T-helper 1 cell (primary cell): ENCODE measurements at regions not wholly inside any gene's neighbourhood (a gene's known extent, or its start where the extent isn't known, plus 50 kb on each side); places are given as distances from the start of the nearest gene placed in this dataset.

Experiments used
- DNase-seq, 5 donors: peaks; one replicate each; pipeline ENCODE4 v3.0.0-alpha.2; 2012 to 2020

- no peak for DNase-seq
These were observed 191.6 kb upstream of the NCAM1 start for GRCh38 chr11:112769584-112769983.

DNA sequence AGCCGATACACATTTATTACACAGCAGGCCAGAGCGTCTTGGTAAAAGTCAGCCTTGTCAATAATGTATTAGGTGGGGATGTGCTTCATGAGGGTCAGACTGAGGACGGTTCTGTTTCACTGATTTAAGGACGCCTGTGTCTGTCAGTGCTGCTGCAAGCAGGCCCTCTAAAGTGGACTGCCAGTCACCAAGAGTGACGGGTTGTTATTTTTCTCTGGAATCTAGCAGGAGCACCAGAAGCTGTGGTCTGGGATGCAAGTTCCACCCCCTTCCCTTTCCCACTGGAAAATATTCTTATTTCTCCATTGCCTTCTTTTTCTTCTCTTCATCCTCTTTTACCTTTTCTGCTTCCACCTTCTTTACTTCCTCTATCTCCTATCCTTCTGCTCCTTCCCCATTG lies 191.2 kb upstream of the NCAM1 start:
- DNase-seq: no peak

DNA sequence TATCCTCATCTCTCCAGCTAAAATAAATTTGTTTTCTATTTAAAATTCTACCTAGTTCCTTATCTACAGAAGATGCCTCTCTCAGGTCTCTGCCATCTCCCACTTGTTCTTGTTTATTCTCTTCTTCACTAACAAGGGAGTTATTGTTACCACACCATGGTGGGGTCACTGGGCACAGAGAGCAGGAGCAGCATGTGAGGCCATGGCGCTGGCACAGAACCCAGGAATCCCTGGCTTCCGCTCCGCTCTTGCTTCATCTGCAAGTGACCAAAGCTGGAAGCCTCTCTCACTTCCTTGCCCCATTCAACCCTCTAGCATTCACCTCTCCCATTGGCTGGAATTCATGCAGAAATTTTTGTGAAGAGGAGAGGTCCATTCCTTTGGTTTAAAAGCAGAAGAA lies 190.7 kb upstream of the NCAM1 start:
- DNase-seq: no peak

- DNase-seq: no peak
These were observed 189.4 kb upstream of the NCAM1 start for GRCh38 chr11:112771851-112772250.

DNA sequence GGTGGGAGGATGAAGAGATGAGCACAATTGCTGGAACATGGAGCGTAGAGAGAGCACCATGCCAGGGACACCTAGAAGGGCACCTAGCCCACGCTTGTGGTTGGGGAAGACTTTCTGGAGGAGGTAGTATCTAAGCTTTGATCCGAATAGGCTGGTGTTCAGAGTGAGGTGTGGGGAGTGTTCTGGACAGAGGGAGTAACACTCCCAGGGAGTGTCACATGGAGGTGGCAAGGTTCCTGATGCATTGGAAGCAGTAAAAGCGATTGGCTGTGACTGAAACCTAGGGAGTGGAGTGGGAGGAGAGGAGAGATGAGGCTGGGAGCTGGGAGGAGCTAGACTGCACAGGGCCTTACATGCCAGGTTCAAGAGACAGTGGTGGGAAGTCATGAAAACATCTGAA lies 188.0 kb upstream of the NCAM1 start:
- DNase-seq: no peak

GRCh38 chr11:112776834-112777233 lies 184.4 kb upstream of the NCAM1 start:
- no peak for DNase-seq

GRCh38 chr11:112777283-112777751 lies 183.9 kb upstream of the NCAM1 start:
- DNase-seq: no peak

DNA sequence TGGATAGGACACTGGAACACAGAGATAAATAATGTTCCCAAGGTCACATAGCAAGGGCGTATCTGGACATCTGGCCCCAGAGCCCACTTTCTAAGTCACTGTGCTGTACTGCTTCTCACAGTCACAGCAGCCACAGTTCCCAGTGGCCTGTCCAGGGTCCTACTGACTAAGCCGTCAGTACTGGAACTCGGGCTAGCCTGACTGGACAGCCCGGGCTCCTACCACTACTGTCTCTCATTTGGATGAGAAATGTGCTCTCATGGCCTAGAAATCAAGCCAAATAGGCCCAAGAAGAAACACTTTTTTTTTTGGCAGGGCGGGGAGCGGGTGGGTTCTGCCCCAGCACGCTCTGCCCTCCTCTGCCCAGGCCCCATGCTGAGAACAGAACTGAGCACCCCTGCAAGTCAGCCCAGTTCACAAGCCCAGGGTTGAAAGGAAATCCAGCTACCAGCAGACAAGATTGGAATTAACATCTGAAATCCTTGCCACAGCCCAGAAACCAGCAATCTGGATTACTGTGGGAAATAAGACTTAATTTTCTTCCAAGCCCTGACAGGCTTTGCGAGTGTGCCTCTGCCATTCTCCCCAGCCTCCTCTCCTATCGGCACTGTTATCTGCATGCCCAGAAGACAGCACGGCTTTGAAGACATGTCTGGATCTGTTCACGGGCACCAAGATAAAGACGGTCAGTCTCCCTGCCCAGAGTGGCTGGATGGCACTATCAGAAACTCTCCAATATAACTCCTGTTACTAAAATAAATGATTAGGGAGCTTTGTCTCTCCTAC lies 182.9 kb upstream of the NCAM1 start:
- no peak for DNase-seq

DNA sequence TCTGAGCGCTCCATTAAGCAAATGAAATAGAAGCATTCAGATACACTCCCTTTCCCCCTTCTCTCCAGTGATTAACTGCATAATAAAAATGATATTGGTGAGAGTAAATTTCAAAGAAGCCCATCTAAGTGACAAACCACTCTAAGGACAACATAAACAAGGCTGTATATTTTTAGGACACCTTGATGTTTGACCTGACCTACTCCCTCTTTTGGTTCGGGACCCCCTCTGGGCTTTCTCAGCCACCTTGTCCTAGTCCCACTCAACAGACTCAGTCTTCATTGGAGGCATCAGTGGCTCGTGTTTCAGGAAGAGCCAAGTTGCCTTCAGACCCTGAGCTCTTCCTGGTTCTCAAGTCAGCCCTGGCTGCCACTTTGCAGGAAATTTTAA lies 182.3 kb upstream of the NCAM1 start:
- no peak for DNase-seq

- no peak for DNase-seq
These were observed 180.7 kb upstream of the NCAM1 start for GRCh38 chr11:112780351-112781087.

- DNase-seq: no peak
These were observed 177.3 kb upstream of the NCAM1 start for GRCh38 chr11:112783945-112784322.

GRCh38 chr11:112784323-112785073 lies 176.7 kb upstream of the NCAM1 start:
- DNase-seq: no peak

- no peak for DNase-seq
These were observed 176.1 kb upstream of the NCAM1 start for GRCh38 chr11:112785149-112785548.

DNA sequence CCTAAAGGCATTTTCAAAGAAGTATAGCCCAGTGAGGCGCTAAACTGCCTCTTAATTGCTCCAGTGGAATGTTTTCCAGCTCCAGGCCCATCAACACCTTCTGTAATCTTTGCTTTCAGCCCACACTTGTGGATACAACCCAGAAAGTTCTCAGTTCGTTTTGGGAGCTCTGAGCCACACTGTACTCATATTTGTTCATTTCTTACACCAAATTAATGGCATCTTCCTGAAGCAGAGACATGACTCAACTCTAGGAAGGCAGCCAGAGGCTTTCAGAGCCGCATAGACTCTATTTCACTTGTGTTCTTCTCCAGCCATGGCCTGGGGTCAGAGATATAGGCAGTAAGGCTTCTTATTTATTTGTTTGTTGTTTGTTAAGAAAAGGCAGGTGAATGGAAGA lies 175.5 kb upstream of the NCAM1 start:
- DNase-seq: no peak

- DNase-seq: no peak
These were observed 175.0 kb upstream of the NCAM1 start for GRCh38 chr11:112786196-112786595.

DNA sequence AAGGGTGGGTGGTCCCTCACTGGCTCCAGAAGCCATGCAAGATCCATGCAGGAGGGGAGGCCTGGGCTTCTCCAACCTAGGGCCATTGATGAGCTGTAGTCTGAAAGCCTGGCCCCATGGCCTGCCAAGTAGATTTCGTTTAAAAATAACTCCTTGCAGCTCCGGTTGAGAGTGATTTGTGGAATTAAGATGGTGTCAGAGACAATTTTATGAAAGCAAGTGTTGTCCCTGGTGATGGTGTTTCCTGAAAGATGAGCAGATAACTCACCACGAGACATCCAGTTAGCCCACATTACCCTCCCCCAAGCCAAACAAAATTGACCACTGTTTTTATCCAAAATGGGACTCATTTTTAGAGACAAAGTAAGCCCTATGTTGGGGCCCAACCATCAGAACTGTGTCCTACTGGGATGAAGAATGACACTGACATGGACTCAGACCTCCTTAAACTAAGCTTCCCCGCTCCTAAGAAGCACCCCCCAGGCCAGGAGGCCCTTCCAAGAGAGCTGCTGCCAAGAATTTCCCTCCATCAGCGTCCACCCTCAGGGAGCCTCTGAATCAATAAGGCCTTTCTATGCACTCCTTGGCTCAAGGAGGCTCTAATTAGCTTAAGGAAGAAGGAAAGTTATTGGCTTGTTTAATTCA lies 174.2 kb upstream of the NCAM1 start:
- no peak for DNase-seq

- DNase-seq: no peak
These were observed 171.7 kb upstream of the NCAM1 start for GRCh38 chr11:112789481-112789880.

GRCh38 chr11:112790286-112790685 lies 170.9 kb upstream of the NCAM1 start:
- no peak for DNase-seq

DNA sequence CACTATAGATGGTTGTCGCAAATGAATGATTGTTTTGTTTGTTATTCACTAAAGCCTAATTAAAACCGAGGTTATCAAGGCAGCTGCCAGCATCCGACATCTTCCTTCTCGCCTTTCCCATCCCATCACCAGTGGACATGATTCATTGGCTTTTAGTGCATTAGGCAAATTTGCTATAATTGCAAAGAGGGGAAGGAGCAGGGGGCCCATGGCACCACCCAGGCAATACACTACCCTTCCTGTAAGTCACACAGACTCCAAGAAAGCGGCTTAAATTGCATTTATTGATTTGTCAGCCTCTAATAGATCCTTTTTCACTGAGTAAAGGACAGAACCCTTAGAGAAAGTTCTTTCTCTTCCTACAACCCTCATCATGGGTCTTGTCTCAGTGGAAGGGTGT lies 169.2 kb upstream of the NCAM1 start:
- DNase-seq: no peak

DNA sequence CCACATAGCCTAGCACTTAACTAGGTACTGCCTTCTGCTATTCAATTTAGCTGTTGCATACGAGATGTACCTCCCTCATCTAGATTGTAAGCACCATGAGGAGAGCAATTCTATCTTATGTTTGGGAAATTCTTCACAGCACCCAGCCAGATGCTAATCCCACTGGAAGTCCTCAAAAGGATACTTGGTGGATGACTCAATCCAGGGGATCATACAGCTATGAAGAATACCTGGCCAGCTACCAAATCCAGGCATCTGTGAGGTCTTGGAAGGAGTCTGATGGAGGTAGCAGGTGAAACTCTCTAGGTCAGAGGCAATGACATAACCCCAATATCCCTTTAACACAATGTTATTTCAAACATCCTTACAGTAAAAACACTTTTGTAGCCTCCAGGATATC lies 167.8 kb upstream of the NCAM1 start:
- no peak for DNase-seq

DNA sequence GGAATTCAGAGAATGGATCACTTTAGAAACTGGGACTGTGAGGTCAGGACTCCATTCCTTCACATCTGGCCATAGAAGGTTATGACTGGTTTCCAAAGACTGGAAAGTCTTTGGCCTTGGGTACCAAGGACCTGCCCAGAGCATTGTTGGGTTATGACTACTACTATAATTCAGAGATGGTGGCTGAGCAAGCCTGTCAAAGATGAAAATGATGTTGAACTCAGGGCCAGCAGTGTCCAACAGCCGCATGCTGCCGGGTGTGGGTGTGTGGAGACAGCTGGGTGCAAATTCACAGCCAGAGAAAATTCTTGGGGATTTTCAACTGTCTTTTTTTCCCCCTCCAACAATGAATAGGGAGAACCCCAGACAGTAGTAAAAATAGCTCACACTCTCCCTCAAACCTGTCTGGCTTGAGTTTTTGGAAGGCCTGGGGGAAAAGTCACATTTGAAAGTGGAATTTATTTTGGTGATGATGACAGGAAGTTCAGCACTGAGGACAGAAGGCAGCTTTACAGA lies 166.8 kb upstream of the NCAM1 start:
- DNase-seq: no peak

GRCh38 chr11:112795142-112795815 lies 165.9 kb upstream of the NCAM1 start:
- peak in 1 of 5 donors; percentile 5 for DNase-seq
